ENCODE measurements at regions not wholly inside any gene's neighbourhood (a gene's known extent, or its start where the extent isn't known, plus 50 kb on each side); places are given as distances from the start of the nearest gene placed in this dataset.

DNA sequence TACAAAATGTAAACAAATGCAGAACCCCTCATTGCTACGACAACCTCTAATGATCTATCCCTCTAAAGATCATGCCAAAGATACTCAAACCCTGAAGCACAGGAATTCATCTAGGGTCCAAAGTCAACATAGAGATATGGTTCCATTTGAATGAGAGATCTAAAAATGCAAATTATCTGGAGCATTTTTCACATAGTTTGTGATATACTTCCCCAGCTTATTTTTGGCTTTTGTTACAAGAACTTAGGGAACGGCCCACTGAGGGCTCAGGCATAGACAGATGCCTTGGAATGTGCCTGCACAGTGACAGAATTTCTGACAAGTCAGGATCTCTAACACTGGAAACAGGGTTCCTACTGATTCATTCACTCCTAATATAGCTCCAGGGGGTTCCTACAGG lies 258.9 kb upstream of the THBS1 start:
- H3K4me3 ChIP-seq (ENCODE audit: low read depth, low read length): no peak overlapping the region
- in situ Hi-C loops (cut with HindIII; ENCODE audit: low sequenced_read_pairs): no loop called here
- DNase-seq (ENCODE audit: low read depth, low spot score): no peak
- TF ChIP-seq, protein P1, sequence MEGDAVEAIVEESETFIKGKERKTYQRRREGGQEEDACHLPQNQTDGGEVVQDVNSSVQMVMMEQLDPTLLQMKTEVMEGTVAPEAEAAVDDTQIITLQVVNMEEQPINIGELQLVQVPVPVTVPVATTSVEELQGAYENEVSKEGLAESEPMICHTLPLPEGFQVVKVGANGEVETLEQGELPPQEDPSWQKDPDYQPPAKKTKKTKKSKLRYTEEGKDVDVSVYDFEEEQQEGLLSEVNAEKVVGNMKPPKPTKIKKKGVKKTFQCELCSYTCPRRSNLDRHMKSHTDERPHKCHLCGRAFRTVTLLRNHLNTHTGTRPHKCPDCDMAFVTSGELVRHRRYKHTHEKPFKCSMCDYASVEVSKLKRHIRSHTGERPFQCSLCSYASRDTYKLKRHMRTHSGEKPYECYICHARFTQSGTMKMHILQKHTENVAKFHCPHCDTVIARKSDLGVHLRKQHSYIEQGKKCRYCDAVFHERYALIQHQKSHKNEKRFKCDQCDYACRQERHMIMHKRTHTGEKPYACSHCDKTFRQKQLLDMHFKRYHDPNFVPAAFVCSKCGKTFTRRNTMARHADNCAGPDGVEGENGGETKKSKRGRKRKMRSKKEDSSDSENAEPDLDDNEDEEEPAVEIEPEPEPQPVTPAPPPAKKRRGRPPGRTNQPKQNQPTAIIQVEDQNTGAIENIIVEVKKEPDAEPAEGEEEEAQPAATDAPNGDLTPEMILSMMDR (IDR thresholded peaks at IDR 0.05; ENCODE audit: low read depth, low read length): no peak

DNA sequence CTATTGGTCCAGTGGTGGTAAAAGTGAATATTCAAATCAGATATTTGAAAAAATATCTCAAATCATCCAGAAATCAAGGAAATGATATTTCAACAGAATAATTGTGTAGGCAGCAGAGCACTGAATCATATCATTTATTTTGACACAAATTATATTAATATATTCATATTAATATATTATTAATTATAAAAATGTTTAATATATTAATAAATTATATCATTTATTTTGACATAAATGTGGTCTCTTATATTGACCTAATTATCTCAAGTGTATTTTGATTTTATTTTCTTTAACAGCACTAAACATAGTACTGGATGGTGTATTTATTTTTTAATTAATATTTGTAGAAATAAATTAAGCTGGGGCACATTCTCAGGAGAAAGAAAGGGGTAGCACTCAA lies 257.7 kb upstream of the THBS1 start:
- DNase-seq (ENCODE audit: low read depth, low spot score): no peak
- H3K4me3 ChIP-seq (ENCODE audit: low read depth, low read length): no peak overlapping the region
- TF ChIP-seq, protein P1 (IDR thresholded peaks at IDR 0.05; ENCODE audit: low read depth, low read length): no peak
- in situ Hi-C loops (cut with HindIII; ENCODE audit: low sequenced_read_pairs): no loop called here

DNA sequence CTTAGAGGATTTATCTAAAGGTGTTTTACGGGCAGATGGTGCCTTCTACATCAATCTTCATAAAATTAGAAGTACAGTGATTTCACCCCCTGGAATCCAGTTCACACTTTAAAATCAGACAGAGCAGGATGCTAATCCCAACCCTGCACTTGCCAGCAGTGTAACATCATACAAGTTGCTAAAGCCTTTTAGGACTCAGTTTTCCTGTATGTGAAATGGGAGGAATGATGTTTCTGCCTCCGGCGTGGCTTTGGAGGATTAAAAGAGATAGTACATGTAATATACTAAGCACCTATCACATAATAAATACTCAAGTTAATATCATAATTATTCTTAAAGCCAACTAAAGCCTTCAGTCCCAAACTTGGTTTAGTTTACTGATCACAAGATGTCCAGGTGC lies 257.2 kb upstream of the THBS1 start:
- no peak for DNase-seq (ENCODE audit: low read depth, low spot score)
- TF ChIP-seq, protein P1 (IDR thresholded peaks at IDR 0.05; ENCODE audit: low read depth, low read length): no peak
- no peak overlapping the region for H3K4me3 ChIP-seq (ENCODE audit: low read depth, low read length)
- in situ Hi-C loops (cut with HindIII; ENCODE audit: low sequenced_read_pairs): no loop called here

DNA sequence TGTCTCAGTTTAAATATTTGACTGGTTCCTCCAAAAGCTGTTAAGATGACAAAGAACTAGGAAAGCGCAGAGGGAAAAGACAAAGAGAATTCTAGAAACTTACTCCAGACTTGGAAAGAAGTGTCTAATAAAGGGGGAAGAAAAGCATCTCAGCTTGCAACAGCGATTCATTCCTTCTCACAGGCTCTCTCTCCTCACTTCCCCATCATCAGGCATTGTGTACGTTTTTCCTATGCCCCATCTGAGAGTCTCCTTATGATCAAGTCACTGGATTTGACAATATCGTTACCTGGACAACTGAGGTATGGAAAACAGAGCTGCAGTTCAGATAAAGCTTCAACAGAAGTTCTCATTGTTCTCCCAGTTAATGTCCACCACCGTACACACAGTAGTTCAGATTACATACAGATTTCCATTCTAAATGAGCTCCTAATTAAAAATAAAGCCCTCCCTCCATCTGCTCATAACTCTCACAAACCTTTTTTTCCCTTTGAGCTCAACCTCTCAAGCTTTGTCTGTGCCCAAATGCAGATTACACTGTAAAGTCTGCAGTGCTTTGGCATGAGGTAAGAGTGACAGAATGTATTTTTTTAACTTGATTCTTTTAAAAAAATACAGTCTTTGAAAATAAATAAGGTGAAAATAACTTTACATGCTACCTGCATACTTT lies 254.4 kb upstream of the THBS1 start:
- TF ChIP-seq, protein P1 (IDR thresholded peaks at IDR 0.05; ENCODE audit: low read depth, low read length): no peak
- no peak overlapping the region for H3K4me3 ChIP-seq (ENCODE audit: low read depth, low read length)
- no peak for DNase-seq (ENCODE audit: low read depth, low spot score)
- in situ Hi-C loops (cut with HindIII; ENCODE audit: low sequenced_read_pairs): no loop called here

DNA sequence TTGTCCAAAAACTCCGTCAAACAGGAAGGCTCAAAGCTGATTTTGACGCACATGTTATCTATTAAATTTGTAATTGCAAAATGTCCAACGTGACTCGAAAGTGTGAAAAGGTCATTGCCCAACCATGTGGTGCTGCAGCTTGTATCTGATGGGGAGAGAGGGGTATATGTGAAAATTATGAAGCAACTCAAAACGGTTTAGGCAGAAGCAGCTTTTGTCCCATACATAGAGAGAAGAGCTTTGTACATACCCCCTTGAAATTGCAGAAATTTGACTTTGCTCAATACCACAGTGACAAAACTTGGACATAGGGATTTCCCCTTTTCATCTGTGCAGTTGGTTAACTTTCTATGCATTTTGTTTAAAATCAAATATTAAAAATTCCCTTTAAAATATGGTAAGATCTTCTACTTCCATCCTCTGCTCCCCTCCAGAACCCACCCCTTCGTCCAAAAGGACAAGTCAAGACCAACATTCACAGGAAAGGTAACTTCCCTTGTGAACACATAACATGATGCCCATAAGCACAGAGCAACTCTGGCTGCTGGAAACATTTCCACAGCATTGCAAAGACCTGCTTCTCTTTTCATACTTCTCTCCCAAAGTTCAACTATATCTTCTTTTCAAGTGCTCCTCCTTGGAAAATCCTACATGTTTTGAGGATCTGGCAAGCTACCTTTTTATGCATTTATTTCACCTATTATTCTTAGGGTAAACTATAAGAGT lies 253.7 kb upstream of the THBS1 start:
- no peak overlapping the region for H3K4me3 ChIP-seq (ENCODE audit: low read depth, low read length)
- in situ Hi-C loops (cut with HindIII; ENCODE audit: low sequenced_read_pairs): no loop called here
- TF ChIP-seq, protein P1 (IDR thresholded peaks at IDR 0.05; ENCODE audit: low read depth, low read length): no peak
- DNase-seq (ENCODE audit: low read depth, low spot score): no peak

DNA sequence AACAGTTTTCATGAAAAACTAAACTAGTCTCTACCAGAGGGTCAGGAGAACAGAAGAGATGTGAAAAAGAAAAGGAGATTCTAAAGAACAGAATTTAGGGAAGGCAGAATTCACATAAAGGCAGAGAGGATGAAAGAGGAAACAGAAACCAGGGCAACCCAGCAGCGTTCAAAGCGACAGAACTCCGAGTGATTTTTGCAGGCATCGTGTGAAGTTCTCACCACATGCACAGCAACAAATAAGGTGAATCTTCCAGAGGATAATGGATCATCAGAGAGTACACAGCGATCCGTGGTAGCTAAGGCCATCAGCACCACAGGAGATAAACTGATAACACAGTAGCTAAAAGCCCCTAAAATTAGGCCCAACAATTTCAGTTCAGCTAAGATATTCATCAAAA lies 250.8 kb upstream of the THBS1 start:
- no peak for DNase-seq (ENCODE audit: low read depth, low spot score)
- no peak overlapping the region for H3K4me3 ChIP-seq (ENCODE audit: low read depth, low read length)
- TF ChIP-seq, protein P1 (IDR thresholded peaks at IDR 0.05; ENCODE audit: low read depth, low read length): no peak
- in situ Hi-C loops (cut with HindIII; ENCODE audit: low sequenced_read_pairs): no loop called here

Measured in astrocyte of the spinal cord (primary cell).